Mucosa of descending colon (tissue), 3 donors: ENCODE measurements at regions not wholly inside any gene's neighbourhood (a gene's known extent, or its start where the extent isn't known, plus 50 kb on each side); places are given as distances from the start of the nearest gene placed in this dataset.

Experiments
- ATAC-seq: fragments of 200-7000 bp; cut with Tn5 transposase; one replicate; pipeline ENCODE4 v1.9.1; 2020; ENCODE audit warnings: mild to moderate bottlenecking, moderate library complexity
- DNase-seq, 3 donors: peaks; one replicate each; pipeline ENCODE4 v3.0.0-alpha.2; 2020
- H3K36me3 ChIP-seq: fragments of 200-600 bp; one replicate; pipeline ENCODE4 v1.8.0; 2021; ENCODE audit warnings: low read depth, mild to moderate bottlenecking
- H3K4me1 ChIP-seq: fragments of 200-600 bp; one replicate; pipeline ENCODE4 v1.8.0; 2021; ENCODE audit warnings: low read depth, mild to moderate bottlenecking
- H3K4me3 ChIP-seq: fragments of 200-600 bp; one replicate; pipeline ENCODE4 v1.8.0; 2021; ENCODE audit warnings: mild to moderate bottlenecking
- H3K9me3 ChIP-seq: fragments of 200-600 bp; one replicate; pipeline ENCODE4 v1.8.0; 2021; ENCODE audit warnings: mild to moderate bottlenecking
- CTCF ChIP-seq: fragments of 200-600 bp; IDR thresholded peaks from one replicate; pipeline ENCODE4 v1.8.0; 2022; ENCODE audit warnings: antibody characterized with exemption, mild to moderate bottlenecking
- intact Hi-C, 2 donors: fragments of 100-400 bp; cut with DNase I in 1 of 2; cut with micrococcal nuclease in 1 of 2; formaldehyde crosslinking; loops; one replicate each; pipeline versions ENCODE4 v1.11.0 to v1.11.1; 2022; cut with DNase I, micrococcal nuclease
- donor health status: DM: no; HTN: no; CAD: no; lungs with moderate emphysema.
- donor health status: DM: no; HTN: no; CAD: no.
- donor health status: DM: no; HTN: yes; CAD: no.

- Histone ChIP-seq H3K36me3 (no peaks in the 10 kb centered on the region), H3K4me1 (no peaks in the 10 kb centered on the region), H3K9me3 (peaks cover 1% of the 10 kb centered on the region), H3K4me3 (no peak overlapping the region)
- TF ChIP-seq CTCF, result no peak
- DNase-seq, result no peak
- no peak for ATAC-seq
- intact Hi-C loops, result no loop called here
These were observed 324.3 kb upstream of the PCDH10 start for GRCh38 chr4:132824761-132825160.

GRCh38 chr4:132827522-132827921 is 321.6 kb upstream of the PCDH10 start:
- Histone ChIP-seq H3K4me1 (no peaks in the 10 kb centered on the region), H3K36me3 (no peaks in the 10 kb centered on the region), H3K9me3 (peaks cover 3% of the 10 kb centered on the region), H3K4me3 (no peak overlapping the region)
- no peak for ATAC-seq
- intact Hi-C loops, result no loop called here
- no peak for DNase-seq
- TF ChIP-seq CTCF, result no peak

- no peak for DNase-seq
- intact Hi-C loops, result no loop called here
- Histone ChIP-seq H3K4me3 (no peak overlapping the region), H3K9me3 (peaks cover 24% of the 10 kb centered on the region), H3K36me3 (no peaks in the 10 kb centered on the region), H3K4me1 (no peaks in the 10 kb centered on the region)
- ATAC-seq, result no peak
- no peak for TF ChIP-seq CTCF
These were observed 310.9 kb upstream of the PCDH10 start for GRCh38 chr4:132838244-132838643.

GRCh38 chr4:132839070-132839469 is 310.0 kb upstream of the PCDH10 start:
- TF ChIP-seq CTCF, result no peak
- ATAC-seq (no peak), DNase-seq (no peak)
- no peak overlapping the region for H3K4me3 ChIP-seq
- intact Hi-C loops, result no loop called here
- H3K36me3 ChIP-seq, result no peaks in the 10 kb centered on the region
- peaks cover 24% of the 10 kb centered on the region for H3K9me3 ChIP-seq
- no peaks in the 10 kb centered on the region for H3K4me1 ChIP-seq

- no peak for TF ChIP-seq CTCF
- H3K4me1 ChIP-seq, result no peaks in the 10 kb centered on the region
- H3K4me3 ChIP-seq, result no peak overlapping the region
- DNase-seq (no peak), ATAC-seq (no peak)
- no peaks in the 10 kb centered on the region for H3K36me3 ChIP-seq
- intact Hi-C loops, result no loop called here
- no peaks in the 10 kb centered on the region for H3K9me3 ChIP-seq
These were observed 289.2 kb upstream of the PCDH10 start for GRCh38 chr4:132859929-132860328.

GRCh38 chr4:132860976-132861375 is 288.1 kb upstream of the PCDH10 start:
- intact Hi-C loops, result no loop called here
- DNase-seq (no peak), ATAC-seq (no peak)
- Histone ChIP-seq H3K4me1 (no peaks in the 10 kb centered on the region), H3K9me3 (no peaks in the 10 kb centered on the region), H3K36me3 (no peaks in the 10 kb centered on the region), H3K4me3 (no peak overlapping the region)
- TF ChIP-seq CTCF, result no peak
